Skeletal muscle tissue (tissue), 3 donors: ENCODE measurements at regions not wholly inside any gene's neighbourhood (a gene's known extent, or its start where the extent isn't known, plus 50 kb on each side); places are given as distances from the start of the nearest gene placed in this dataset.

ENCODE experiments used
- H3K27ac ChIP-seq: one replicate; pipeline ENCODE4 v1.7.0; 2013; ENCODE audit warnings: mild to moderate bottlenecking, low read depth, low read length, inconsistent platforms
- H3K27me3 ChIP-seq, 3 donors: one replicate each; pipeline ENCODE4 v1.7.0; 2013; ENCODE audit warnings: low read length in 3 of 3; ENCODE audit not compliant: control insufficient read depth in 3 of 3, insufficient read depth in 3 of 3
- H3K36me3 ChIP-seq, 3 donors: one replicate each; pipeline ENCODE4 v1.7.0; 2013; ENCODE audit warnings: low read length in 3 of 3; ENCODE audit not compliant: control insufficient read depth in 3 of 3, insufficient read depth in 3 of 3
- H3K4me1 ChIP-seq, 3 donors: one replicate each; pipeline ENCODE4 v1.7.0; 2013; ENCODE audit warnings: low read length in 3 of 3, mild to moderate bottlenecking in 3 of 3; ENCODE audit not compliant: control insufficient read depth in 3 of 3, insufficient read depth in 3 of 3
- H3K4me3 ChIP-seq, 3 donors: one replicate each; pipeline ENCODE4 v1.7.0; 2013; ENCODE audit warnings: low read length in 3 of 3
- H3K9ac ChIP-seq, 3 donors: one replicate each; pipeline ENCODE4 v1.7.0; 2013; ENCODE audit warnings: low read length in 3 of 3, mild to moderate bottlenecking in 3 of 3, moderate library complexity in 2 of 3, low read depth in 1 of 3
- H3K9me3 ChIP-seq, 3 donors: one replicate each; pipeline ENCODE4 v1.7.0; 2013; ENCODE audit warnings: low read length in 3 of 3; ENCODE audit not compliant: control insufficient read depth in 3 of 3
- donor health status: Osteomylitis.

GRCh38 chr13:61612192-61612591 lies 196.5 kb upstream of the PCDH20 start:
- no peaks in the 10 kb centered on the region for H3K4me1 ChIP-seq
- H3K9me3 ChIP-seq: no peaks in the 10 kb centered on the region
- H3K4me3 ChIP-seq: no peak overlapping the region
- no peaks in the 10 kb centered on the region for H3K27me3 ChIP-seq
- H3K27ac ChIP-seq: no peak overlapping the region
- H3K9ac ChIP-seq: no peak overlapping the region
- no peaks in the 10 kb centered on the region for H3K36me3 ChIP-seq

- Histone ChIP-seq H3K4me1 (no peaks in the 10 kb centered on the region), H3K27me3 (no peaks in the 10 kb centered on the region), H3K36me3 (no peaks in the 10 kb centered on the region), H3K27ac (no peak overlapping the region), H3K4me3 (no peak overlapping the region), H3K9ac (no peak overlapping the region), H3K9me3 (no peaks in the 10 kb centered on the region)
Measured at GRCh38 chr13:61608138-61608537, 192.5 kb upstream of the PCDH20 start.

GRCh38 chr13:61600360-61601033 lies 184.8 kb upstream of the PCDH20 start:
- Histone ChIP-seq H3K27ac (no peak overlapping the region), H3K9me3 (no peaks in the 10 kb centered on the region), H3K9ac (no peak overlapping the region), H3K27me3 (no peaks in the 10 kb centered on the region), H3K4me1 (no peaks in the 10 kb centered on the region), H3K4me3 (no peak overlapping the region), H3K36me3 (no peaks in the 10 kb centered on the region)

GRCh38 chr13:61592489-61592888 lies 176.8 kb upstream of the PCDH20 start:
- no peaks in the 10 kb centered on the region for H3K4me1 ChIP-seq
- H3K9ac ChIP-seq: no peak overlapping the region
- H3K36me3 ChIP-seq: no peaks in the 10 kb centered on the region
- no peak overlapping the region for H3K27ac ChIP-seq
- no peak overlapping the region for H3K4me3 ChIP-seq
- no peaks in the 10 kb centered on the region for H3K27me3 ChIP-seq
- H3K9me3 ChIP-seq: no peaks in the 10 kb centered on the region

- Histone ChIP-seq H3K4me1 (no peaks in the 10 kb centered on the region), H3K36me3 (no peaks in the 10 kb centered on the region), H3K27ac (no peak overlapping the region), H3K9me3 (no peaks in the 10 kb centered on the region), H3K4me3 (no peak overlapping the region), H3K9ac (no peak overlapping the region), H3K27me3 (no peaks in the 10 kb centered on the region)
Measured at GRCh38 chr13:61575973-61576372, 160.3 kb upstream of the PCDH20 start.

- no peaks in the 10 kb centered on the region for H3K9me3 ChIP-seq
- no peaks in the 10 kb centered on the region for H3K4me1 ChIP-seq
- H3K9ac ChIP-seq: no peak overlapping the region
- no peaks in the 10 kb centered on the region for H3K27me3 ChIP-seq
- H3K4me3 ChIP-seq: no peak overlapping the region
- no peak overlapping the region for H3K27ac ChIP-seq
- no peaks in the 10 kb centered on the region for H3K36me3 ChIP-seq
Measured at GRCh38 chr13:61563645-61564044, 148.0 kb upstream of the PCDH20 start.

GRCh38 chr13:61546911-61547310 lies 131.3 kb upstream of the PCDH20 start:
- no peaks in the 10 kb centered on the region for H3K27me3 ChIP-seq
- no peak overlapping the region for H3K27ac ChIP-seq
- no peaks in the 10 kb centered on the region for H3K9me3 ChIP-seq
- no peaks in the 10 kb centered on the region for H3K4me1 ChIP-seq
- no peaks in the 10 kb centered on the region for H3K36me3 ChIP-seq
- no peak overlapping the region for H3K4me3 ChIP-seq
- no peak overlapping the region for H3K9ac ChIP-seq

GRCh38 chr13:61546413-61546812 lies 130.8 kb upstream of the PCDH20 start:
- Histone ChIP-seq H3K27me3 (no peaks in the 10 kb centered on the region), H3K9me3 (no peaks in the 10 kb centered on the region), H3K9ac (no peak overlapping the region), H3K36me3 (no peaks in the 10 kb centered on the region), H3K4me1 (no peaks in the 10 kb centered on the region), H3K27ac (no peak overlapping the region), H3K4me3 (no peak overlapping the region)

- H3K9me3 ChIP-seq: no peaks in the 10 kb centered on the region
- no peaks in the 10 kb centered on the region for H3K4me1 ChIP-seq
- H3K27ac ChIP-seq: no peak overlapping the region
- H3K4me3 ChIP-seq: no peak overlapping the region
- no peak overlapping the region for H3K9ac ChIP-seq
- H3K36me3 ChIP-seq: no peaks in the 10 kb centered on the region
- no peaks in the 10 kb centered on the region for H3K27me3 ChIP-seq
Measured at GRCh38 chr13:61536433-61536832, 120.8 kb upstream of the PCDH20 start.

GRCh38 chr13:61531383-61532065 lies 115.9 kb upstream of the PCDH20 start:
- H3K27me3 ChIP-seq: no peaks in the 10 kb centered on the region
- H3K9ac ChIP-seq: no peak overlapping the region
- H3K4me1 ChIP-seq: no peaks in the 10 kb centered on the region
- H3K27ac ChIP-seq: no peak overlapping the region
- no peak overlapping the region for H3K4me3 ChIP-seq
- H3K36me3 ChIP-seq: no peaks in the 10 kb centered on the region
- no peaks in the 10 kb centered on the region for H3K9me3 ChIP-seq
